GM21786 (cell line): ENCODE measurements at regions not wholly inside any gene's neighbourhood (a gene's known extent, or its start where the extent isn't known, plus 50 kb on each side); places are given as distances from the start of the nearest gene placed in this dataset.

Source experiments
- ATAC-seq: cut with Tn5 transposase; IDR thresholded peaks from one replicate; pipeline ENCODE4 v1.9.1; 2021; ENCODE audit not compliant: unreplicated experiment

DNA sequence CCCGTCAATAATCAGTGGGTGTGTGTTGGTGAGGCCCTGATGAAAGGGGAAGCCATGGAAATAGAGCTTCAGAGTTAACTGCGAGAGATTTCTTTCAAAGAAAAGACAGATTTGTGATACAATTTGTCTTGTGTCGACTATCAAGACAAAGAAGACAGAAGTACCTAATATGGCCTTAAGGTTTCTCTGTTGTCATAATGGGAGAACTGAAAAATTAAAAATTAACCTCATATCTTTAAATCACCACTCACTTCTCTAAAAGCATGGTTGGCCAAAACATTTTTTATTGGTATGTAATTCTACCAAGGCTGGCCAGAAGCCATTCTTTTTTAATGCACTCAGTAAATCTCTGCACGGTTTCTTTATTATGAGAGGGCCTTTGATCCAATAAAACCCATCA, 282.9 kb upstream of the WWC1 start:
- ATAC-seq, result no peak

DNA sequence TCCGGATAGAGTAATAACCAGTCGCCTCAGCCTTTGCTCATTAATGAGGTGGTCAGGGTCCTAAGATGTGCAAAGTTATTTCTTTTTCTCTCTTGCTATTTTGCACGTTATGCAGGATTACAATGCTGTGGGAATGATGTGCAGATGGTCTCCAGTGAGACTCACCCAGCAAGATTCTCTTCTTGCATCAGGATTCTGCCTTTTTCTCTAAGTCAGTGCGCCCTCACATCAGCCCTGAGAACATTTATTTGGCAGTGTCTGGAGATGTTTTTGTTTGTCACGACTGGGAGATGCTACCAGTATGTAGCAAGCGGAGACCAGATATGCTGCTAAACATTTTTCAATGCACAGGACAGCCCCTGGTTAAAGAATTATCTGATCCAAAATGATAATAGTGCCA, 280.3 kb upstream of the WWC1 start:
- no peak for ATAC-seq

DNA sequence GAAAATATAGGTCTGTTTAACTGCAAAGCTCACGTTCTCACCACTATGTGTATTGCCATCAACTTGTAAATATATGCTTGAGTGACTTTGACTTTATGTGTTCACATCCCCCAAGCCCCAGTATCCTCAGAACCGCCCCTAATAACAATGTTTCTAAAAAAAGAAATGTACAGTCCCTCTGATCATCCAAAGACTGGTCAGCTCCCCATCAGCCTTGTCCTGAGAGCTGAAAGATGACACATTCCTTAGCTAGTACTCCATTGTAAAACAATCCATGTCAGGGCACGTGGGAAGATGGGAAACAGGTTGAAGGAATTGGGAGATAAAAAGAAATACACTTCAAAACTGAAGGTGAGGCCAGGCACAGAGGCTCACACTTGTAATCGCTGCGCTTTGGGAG, 279.4 kb upstream of the WWC1 start:
- no peak for ATAC-seq

DNA sequence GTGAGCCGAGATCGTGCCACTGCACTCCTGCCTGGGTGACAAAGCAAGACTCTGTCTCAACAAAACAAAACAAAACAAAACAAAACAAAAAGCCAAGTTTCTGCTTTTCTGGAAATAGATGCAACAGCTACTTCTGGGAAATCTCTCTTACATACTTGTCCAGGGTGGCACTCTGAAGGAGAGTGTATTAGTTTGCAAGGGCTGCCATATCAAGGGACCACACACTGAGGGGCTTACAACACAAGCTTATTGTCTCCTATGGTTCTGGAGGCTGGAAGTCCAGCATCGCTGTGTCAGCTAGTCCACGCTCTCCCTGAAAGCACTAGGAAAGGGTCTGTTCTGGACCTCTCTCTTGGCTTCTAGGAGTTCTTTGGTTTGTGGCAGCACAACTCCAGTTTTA, 277.9 kb upstream of the WWC1 start:
- ATAC-seq, result no peak

DNA sequence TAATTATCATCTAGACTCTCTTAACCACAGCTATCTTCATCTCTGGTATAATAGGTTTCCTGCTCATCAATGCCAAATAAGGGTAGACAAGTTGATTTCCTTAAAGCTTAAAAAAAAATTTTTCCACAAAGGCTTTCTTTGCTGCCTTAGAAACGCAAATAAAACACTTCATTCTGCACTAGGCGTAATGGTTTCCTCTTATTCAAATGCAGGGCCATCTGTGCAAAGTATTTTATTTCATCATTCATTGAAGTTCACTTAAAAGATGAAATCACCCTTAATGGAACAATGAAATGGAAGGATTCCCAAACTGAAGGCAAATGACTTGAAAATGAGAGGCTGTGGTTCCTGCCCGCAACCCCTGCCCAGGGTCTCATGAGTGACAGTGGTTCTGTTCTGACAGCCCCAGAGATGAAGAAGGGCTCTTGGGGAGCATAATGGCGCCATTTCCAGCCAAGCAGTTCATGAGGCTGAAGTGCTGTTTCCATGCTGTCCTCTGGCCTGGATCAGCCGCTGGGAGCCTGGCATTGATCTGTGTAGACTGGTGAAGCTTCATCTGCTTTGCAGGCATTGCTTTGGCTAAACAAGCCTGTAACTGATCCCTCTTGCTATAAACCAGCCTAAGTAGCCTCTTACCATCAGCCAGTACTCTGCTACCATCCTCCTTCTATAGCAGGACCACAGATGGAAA, 276.9 kb upstream of the WWC1 start:
- no peak for ATAC-seq

DNA sequence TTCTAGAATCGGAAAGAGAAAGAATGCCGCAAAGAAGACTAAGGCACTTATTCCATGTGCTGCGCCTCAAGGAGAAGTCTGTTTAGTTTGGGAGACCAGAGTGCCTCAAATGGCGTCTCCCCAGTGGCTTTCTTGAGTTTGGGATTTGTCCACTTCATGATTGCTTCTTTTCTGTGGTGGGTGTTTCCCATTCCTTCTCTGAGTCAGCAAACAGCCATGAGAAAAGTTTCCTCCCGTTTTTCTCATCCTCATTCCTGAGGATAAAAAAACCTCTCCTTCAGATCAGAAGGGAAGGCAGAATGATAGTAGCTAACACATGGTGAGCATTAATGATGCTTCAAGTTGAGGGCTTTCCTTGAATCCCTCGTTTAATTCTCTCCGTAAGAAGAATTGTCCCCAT, 275.9 kb upstream of the WWC1 start:
- no peak for ATAC-seq

DNA sequence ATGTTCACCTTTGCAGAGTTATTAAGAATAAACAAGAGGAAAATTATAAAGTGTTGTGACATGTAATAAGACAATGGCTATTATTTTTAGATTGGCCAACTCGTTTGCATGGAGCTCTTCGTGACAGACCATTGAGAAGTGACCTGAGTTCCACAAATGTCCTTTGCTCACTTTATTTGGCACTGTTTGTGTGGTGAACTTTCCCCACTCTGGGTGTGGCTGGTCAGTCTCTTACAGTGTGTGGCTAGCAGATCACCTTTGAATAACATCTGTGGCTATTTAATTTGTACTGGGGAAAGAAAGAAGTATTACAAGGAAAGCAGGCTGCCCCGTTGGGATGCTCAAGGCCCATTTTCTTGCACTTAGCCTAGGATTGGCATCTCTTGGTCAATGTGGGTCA, 274.1 kb upstream of the WWC1 start:
- ATAC-seq, result no peak

DNA sequence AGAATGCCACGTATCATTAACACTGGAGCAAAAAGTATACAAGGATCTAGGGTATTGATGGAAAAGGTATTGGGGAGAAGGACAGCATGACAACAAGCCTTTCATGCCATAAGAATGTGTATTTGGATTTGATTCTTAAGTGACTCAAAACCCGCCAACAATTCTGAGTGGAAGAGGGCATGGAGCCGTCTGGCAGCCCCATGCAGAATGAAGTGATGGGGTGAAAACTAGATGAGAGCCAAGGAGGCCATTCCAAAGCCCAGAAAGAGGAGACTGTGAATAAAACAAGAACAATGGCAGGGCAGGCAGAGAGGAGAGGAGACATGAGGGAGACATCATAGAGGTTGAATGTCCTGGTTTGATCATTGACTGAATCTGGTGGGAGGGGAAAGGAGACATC, 272.3 kb upstream of the WWC1 start:
- ATAC-seq, result no peak

DNA sequence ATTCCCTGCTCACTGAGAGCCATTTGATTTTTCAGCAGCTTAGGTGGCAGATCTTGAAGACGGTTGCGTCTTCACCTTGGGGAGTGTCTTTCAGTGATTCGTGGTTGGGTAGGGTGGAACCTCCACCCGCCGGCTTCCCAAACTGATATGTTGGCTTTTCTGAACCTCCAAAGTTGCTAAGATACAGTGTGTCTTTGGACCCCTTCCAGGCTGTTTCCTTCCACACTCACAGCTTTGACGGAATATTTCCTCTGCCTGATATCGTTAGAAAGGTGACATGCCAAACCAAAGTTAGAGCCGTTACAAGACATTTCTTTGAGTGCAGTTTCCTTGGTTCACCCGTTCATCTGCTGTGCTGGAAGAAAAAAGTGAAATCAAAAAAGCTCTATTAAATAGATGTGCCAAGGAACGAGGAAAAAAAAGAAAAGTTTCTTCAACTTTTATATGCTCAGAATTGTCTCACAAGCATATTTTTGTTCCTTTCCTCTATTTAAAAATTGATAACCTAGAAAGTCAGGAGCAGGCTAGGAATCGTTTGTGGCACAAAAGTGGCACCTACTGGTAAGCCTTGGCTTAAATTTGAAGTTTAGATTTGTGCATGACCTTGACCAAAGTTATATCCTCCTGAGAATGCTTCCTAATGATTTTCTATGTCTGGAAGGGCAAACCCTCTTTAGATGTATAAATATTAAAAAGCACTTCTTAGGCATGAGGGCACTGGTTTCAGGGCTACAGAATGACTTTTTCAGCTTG, 270.7 kb upstream of the WWC1 start:
- ATAC-seq, result no peak

DNA sequence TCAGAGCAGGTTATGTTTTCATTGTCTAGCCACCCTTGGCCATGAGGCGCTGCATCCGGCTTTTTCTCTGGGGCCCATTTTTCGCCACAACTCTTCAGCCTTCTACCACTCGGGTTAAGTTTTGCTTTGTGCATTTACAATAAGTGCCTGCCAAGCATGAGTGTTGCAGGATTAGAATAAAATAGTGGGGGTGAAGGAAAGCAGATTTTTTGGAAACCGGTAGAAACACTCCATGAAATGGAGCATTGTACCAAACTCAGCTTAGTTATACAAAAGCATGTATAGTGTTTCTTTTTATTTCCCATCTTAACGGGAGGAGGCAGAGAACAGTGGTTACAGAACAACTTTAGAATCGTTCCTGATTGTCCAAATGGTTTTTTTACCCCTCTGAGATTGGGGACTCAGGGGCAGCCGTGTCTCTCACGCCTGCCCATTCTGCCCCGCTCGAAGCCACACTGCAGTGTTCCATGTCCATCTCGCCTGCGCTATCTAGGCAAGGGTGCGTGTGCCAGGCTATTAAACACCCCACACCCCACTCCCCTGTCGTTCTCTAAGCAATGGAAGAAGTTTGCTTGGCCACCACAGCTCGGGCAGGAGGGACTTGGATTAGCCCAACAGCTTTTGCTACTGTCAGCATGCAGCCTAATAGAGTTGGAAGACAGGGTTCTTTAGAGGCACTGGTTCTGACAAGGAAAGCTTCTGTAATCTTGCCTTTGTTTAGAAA, 268.8 kb upstream of the WWC1 start:
- no peak for ATAC-seq

DNA sequence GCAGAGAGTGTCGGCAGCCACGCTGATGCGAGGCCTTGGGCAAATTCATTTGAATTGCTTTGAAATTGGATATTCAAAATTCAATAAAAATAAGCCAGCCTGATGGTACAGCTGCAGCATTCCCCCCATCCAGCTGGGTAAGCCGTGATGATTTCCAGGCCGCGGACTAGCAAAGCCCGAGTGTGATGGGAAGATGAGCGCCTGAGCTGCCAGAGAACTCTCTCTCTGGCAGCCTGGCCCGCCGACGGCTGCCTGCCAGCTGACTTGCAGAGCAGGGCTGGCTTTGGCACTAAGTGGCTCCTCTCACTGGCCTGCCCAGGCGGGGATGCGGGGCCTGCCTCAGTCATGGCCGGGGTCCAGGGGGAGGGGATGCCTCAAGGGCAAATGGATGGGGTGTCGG, 268.3 kb upstream of the WWC1 start:
- ATAC-seq, result no peak

DNA sequence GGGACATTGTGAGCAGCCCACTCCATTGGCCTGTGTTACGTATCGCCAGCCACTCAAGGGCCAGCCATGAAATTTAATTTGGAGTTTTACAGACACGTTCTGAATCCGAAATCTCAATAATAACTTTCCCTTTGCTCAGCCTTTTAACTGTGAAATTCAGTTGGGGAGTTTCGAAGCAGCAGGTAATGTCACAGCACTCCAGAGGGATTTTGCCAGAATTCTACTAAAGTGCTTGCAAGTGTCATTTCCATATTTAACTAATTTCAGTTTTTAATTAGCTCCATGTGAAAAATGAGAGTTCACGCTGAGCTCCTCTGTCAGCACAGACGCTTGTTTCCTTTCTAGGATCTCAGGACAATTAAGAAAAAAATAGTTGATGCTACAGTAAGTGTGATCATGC, 267.1 kb upstream of the WWC1 start:
- ATAC-seq, result no peak

DNA sequence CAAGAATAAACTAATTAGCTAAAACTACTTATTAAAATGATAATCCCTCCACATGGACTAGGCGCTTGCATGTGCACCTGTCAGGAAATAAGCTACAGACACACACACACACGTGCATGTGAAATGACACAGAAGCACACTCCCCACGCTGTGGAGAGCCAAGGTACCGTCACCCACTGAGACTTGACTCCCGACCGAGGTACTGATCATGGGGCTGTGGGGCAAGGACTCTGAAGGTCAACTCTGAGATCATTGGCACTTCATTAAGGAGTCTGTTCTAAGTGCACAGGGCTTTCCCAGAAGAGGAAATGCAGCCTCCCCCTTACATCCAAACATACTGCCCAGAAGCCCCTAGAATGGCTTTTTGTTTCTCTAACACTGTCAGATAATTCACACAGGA, 264.4 kb upstream of the WWC1 start:
- no peak for ATAC-seq

DNA sequence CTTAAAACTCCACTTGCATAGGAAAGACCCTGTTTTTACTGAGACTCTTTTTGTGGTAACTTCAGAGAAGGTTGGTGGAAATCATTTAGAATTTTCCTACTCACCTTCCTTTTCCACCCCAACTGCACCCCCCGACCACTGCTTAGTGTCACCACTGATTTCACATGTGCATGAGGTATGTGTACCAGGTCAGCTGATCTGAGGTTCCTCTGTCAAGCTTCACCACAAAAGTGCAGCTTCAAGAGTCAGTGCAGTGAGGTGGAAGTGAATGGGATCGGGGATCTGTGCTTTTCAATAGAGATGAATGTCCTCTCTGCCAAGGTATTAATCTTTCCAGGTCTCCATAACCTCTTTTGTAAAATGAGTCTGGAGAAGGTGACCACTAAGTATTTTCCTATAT, 260.5 kb upstream of the WWC1 start:
- no peak for ATAC-seq

DNA sequence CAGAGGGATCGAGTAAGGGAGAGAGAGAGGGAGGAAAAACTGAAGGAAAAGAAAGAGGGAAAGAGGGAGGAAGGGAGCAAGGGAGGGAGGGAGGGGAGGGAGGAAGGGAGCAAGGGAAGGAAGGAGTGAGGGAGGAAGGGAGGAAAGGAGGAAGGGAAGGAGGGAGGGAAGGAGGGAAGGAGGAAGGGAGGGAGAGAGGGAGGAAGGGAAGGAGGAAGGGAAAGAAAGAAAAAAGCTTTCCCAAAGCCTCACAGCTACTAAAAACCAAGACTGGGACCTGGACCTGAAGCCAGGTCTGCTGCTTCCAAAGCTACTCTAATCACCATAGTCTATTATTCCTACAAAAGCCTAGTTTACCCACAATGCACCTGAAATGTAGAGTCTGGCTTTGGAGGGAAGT, 259.8 kb upstream of the WWC1 start:
- ATAC-seq, result no peak

DNA sequence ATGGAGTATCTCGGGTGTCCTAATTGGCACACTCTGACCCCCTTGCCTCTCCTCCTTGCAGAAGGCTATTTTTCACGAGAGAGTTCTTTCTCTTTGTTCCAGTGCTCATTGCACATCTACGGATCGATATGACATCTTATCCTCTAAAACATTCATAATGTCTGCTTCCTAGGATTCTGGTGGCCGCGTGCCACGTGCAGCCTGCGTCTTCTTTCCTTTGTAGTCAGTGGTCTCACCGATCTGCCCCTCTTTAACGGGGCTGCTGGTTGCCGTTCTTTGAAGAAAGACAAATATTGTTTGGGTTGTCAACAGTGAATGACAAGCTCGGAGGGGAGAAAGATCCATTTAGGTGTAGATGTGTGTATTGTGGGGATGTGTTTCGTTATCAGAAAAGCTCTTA, 252.4 kb upstream of the WWC1 start:
- no peak for ATAC-seq

DNA sequence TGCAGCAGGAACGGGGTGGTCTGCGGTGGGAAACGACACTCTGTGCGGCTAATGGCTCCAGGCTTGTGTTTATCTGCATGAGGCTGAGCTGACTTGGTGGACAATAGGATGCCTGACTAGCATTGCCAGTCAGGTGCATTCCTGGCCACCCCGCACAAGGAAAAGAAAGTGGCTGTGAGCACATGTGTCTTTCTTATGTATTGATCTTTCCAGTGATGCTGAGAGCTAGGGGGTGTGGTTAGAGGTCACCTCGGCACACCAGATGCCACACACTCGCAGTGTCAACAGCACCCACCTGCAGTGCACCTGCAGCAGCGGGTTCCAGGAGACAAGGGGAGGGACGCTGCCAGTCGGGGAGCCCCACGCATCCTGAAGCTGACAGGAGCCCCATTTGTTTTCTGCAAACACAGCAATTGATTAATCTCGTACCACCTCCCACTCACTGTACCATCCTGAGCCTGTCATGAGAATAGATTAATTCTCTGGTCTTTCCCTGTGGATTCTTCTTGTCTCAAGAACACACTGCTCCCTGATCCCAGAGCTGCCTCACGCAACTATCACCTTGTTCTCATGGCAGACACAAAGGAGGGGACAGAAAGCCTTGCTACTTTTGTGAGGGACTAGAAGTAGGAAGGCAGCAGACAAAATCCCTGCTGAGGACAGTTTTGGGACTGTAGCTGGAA, 251.7 kb upstream of the WWC1 start:
- ATAC-seq, result no peak

DNA sequence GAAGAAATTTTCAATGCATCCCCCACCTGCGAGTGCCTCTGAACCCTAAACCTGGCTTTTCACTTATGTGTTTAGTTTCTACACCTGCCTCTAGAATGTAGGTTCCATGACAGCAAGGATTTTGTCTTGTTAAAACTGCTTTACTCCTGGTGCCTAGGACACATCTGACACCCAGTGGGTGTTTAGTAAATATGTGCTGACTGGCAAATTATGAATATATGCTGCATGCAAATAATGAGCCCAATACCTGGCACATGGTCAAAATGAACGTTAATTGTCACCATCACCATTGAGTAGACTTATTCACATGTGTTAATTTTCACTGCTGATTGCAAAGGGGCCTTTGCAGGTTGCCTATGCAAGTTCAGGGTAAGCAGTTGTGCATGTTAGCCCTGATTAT, 249.9 kb upstream of the WWC1 start:
- no peak for ATAC-seq

DNA sequence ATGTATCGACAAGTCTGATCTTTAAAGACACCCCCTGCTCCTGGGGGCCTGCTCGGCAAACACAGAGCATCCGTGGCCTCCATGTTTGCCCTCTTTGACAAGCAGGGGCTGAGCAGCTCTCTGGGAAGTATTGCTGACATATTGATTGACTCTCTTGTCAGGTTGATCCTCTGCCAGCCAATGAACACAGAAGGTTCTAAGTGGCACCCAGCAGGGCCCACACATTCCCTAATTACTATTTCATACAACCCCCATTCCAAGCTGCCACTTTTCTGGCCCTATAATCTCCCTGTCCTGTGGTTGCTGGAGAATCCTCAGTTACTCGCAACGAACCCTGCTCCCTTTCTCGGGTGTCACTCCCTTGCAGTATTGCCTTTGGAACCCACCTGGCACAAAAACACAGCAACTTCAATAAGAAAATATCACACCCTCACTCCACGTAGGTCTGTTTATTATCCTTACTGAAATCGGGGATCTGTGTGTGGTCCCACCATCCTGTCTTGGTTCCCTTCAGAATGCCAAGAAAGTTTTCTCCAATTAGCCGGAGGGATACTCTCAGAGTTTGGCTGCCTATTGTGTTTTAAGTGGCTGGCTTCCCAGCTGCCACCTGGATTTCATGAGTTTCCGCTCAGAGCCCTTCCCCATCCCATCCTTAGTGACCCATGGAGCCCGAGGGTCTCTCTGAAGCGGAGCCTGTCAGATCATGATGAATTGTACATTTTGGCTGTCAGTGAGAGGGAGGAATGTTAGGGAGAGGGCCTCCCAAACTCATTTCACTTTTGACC, 249.0 kb upstream of the WWC1 start:
- no peak for ATAC-seq

DNA sequence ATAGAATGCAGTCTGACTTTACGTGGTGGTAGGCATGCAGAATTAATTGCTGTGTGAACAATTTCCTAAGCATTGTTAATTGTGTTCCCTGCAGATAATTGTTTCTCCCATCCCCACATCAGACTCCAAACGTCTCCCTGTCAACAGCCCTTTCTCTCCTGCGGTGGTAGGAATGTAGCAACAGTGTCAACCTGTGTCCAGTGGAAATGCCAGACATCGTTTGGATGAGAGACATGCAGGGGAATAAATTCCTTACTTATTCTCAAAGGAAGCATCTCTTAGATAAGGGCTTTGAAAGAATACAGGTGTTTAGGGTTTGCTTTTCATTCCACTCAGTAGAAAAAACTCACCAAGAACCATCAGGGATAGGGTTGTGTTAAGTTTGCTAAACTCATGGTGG, 245.3 kb upstream of the WWC1 start:
- no peak for ATAC-seq
